ENCODE measurements at regions not wholly inside any gene's neighbourhood (a gene's known extent, or its start where the extent isn't known, plus 50 kb on each side); places are given as distances from the start of the nearest gene placed in this dataset.

- TF ChIP-seq, protein P1, sequence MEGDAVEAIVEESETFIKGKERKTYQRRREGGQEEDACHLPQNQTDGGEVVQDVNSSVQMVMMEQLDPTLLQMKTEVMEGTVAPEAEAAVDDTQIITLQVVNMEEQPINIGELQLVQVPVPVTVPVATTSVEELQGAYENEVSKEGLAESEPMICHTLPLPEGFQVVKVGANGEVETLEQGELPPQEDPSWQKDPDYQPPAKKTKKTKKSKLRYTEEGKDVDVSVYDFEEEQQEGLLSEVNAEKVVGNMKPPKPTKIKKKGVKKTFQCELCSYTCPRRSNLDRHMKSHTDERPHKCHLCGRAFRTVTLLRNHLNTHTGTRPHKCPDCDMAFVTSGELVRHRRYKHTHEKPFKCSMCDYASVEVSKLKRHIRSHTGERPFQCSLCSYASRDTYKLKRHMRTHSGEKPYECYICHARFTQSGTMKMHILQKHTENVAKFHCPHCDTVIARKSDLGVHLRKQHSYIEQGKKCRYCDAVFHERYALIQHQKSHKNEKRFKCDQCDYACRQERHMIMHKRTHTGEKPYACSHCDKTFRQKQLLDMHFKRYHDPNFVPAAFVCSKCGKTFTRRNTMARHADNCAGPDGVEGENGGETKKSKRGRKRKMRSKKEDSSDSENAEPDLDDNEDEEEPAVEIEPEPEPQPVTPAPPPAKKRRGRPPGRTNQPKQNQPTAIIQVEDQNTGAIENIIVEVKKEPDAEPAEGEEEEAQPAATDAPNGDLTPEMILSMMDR (IDR thresholded peaks at IDR 0.05; ENCODE audit: borderline replicate concordance, extremely low read depth, low read length, poor library complexity, severe bottlenecking): no peak
- TF ChIP-seq EZH2 (IDR thresholded peaks at IDR 0.05; ENCODE audit: borderline replicate concordance, low read depth, low read length, severe bottlenecking): no peak
These were observed 62.8 kb upstream of the MYL10 start for GRCh38 chr7:101691822-101692384.

Measured in DND-41 (cell line).